ENCODE measurements at regions not wholly inside any gene's neighbourhood (a gene's known extent, or its start where the extent isn't known, plus 50 kb on each side); places are given as distances from the start of the nearest gene placed in this dataset.

DNA sequence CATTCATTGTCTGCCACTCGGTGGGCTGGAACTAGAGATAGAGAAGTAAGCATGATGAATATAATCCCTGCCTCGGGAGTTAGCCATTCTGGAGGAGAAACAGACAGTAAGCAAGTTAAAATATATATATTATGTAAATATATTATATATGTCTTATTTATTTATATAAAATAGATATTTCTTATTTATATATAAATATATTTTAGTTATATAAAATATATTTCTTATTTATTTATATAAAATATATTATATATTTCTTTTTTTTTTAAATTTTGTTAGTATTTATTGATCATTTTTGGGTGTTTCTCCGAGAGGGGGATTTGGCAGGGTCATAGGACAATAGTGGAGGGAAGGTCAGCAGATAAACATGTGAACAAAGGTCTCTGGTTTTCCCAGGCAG, 78.1 kb upstream of the TBX5 start:
- Histone ChIP-seq H3K4me3 (ENCODE audit: insufficient read depth, low read depth, low read length) (no peak overlapping the region), H3K9me3 (ENCODE audit: insufficient read depth, low read depth, low read length) (peaks cover 2% of the 10 kb centered on the region), H4K20me1 (ENCODE audit: insufficient read depth, low read length) (no peaks in the 10 kb centered on the region), H2AFZ (ENCODE audit: low read depth, low read length) (no peak overlapping the region), H3K79me2 (ENCODE audit: insufficient read depth, low read length) (no peaks in the 10 kb centered on the region), H3K4me1 (ENCODE audit: insufficient read depth, low read length) (no peaks in the 10 kb centered on the region), H3K36me3 (ENCODE audit: insufficient read depth, low read length) (no peaks in the 10 kb centered on the region), H3K27me3 (ENCODE audit: insufficient read depth, low read length) (peaks cover 29% of the 10 kb centered on the region), H3K27ac (ENCODE audit: low read depth, low read length) (no peak overlapping the region), H3K4me2 (ENCODE audit: low read length) (no peak overlapping the region), H3K9ac (ENCODE audit: low read length) (no peak overlapping the region)
- Mint-ChIP-seq H3K27ac (ENCODE audit: unreplicated experiment) (no peak overlapping the region), H3K27me3 (ENCODE audit: low read depth, unreplicated experiment) (peaks cover 68% of the 10 kb centered on the region), H3K36me3 (ENCODE audit: low read depth, unreplicated experiment) (no peaks in the 10 kb centered on the region), H3K4me1 (ENCODE audit: low read depth, unreplicated experiment) (peaks cover 5% of the 10 kb centered on the region), H3K4me3 (ENCODE audit: unreplicated experiment) (no peak overlapping the region), H3K9me3 (ENCODE audit: unreplicated experiment) (peaks cover 3% of the 10 kb centered on the region)
- DNase-seq (ENCODE audit: low read depth) (no peak), FAIRE-seq (no peak)
- no peak for TF ChIP-seq EZH2 (IDR thresholded peaks at IDR 0.05; ENCODE audit: insufficient read depth, low read length)
- TF ChIP-seq, protein P1, sequence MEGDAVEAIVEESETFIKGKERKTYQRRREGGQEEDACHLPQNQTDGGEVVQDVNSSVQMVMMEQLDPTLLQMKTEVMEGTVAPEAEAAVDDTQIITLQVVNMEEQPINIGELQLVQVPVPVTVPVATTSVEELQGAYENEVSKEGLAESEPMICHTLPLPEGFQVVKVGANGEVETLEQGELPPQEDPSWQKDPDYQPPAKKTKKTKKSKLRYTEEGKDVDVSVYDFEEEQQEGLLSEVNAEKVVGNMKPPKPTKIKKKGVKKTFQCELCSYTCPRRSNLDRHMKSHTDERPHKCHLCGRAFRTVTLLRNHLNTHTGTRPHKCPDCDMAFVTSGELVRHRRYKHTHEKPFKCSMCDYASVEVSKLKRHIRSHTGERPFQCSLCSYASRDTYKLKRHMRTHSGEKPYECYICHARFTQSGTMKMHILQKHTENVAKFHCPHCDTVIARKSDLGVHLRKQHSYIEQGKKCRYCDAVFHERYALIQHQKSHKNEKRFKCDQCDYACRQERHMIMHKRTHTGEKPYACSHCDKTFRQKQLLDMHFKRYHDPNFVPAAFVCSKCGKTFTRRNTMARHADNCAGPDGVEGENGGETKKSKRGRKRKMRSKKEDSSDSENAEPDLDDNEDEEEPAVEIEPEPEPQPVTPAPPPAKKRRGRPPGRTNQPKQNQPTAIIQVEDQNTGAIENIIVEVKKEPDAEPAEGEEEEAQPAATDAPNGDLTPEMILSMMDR (IDR thresholded peaks at IDR 0.05; ENCODE audit: insufficient read depth, low read depth, low read length): no peak

DNA sequence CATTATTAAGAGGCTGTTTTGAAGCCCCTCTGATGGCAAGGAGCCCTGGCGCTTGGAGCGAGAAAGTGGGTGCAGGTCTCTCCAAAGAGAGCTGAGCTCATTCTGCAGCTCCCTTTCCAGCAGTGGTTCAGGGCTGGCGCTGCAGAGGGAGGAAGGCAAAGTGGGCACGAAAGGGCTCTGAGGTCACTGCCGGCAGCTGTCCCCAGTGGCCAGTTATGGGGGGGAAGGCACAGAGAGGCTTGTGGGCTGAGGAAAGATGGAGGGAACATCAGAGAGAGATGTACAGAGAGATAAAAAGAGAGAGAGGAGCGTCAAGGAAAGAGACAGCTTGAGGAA, 75.2 kb upstream of the TBX5 start:
- Mint-ChIP-seq H3K4me1 (ENCODE audit: low read depth, unreplicated experiment) (peaks cover 5% of the 10 kb centered on the region), H3K36me3 (ENCODE audit: low read depth, unreplicated experiment) (no peaks in the 10 kb centered on the region), H3K27ac (ENCODE audit: unreplicated experiment) (no peak overlapping the region), H3K27me3 (ENCODE audit: low read depth, unreplicated experiment) (peaks cover 71% of the 10 kb centered on the region), H3K4me3 (ENCODE audit: unreplicated experiment) (no peak overlapping the region), H3K9me3 (ENCODE audit: unreplicated experiment) (peaks cover 1% of the 10 kb centered on the region)
- Histone ChIP-seq H3K79me2 (ENCODE audit: insufficient read depth, low read length) (no peaks in the 10 kb centered on the region), H3K36me3 (ENCODE audit: insufficient read depth, low read length) (no peaks in the 10 kb centered on the region), H2AFZ (ENCODE audit: low read depth, low read length) (no peak overlapping the region), H3K27me3 (ENCODE audit: insufficient read depth, low read length) (peaks cover 46% of the 10 kb centered on the region), H3K9ac (ENCODE audit: low read length) (no peak overlapping the region), H3K27ac (ENCODE audit: low read depth, low read length) (no peak overlapping the region), H3K9me3 (ENCODE audit: insufficient read depth, low read depth, low read length) (peaks cover under 1% of the 10 kb centered on the region), H4K20me1 (ENCODE audit: insufficient read depth, low read length) (no peaks in the 10 kb centered on the region), H3K4me1 (ENCODE audit: insufficient read depth, low read length) (no peaks in the 10 kb centered on the region), H3K4me2 (ENCODE audit: low read length) (no peak overlapping the region), H3K4me3 (ENCODE audit: insufficient read depth, low read depth, low read length) (no peak overlapping the region)
- DNase-seq (ENCODE audit: low read depth) (no peak), FAIRE-seq (no peak)
- TF ChIP-seq EZH2 (IDR thresholded peaks at IDR 0.05; ENCODE audit: insufficient read depth, low read length): no peak
- TF ChIP-seq, protein P1 (IDR thresholded peaks at IDR 0.05; ENCODE audit: insufficient read depth, low read depth, low read length): no peak

DNA sequence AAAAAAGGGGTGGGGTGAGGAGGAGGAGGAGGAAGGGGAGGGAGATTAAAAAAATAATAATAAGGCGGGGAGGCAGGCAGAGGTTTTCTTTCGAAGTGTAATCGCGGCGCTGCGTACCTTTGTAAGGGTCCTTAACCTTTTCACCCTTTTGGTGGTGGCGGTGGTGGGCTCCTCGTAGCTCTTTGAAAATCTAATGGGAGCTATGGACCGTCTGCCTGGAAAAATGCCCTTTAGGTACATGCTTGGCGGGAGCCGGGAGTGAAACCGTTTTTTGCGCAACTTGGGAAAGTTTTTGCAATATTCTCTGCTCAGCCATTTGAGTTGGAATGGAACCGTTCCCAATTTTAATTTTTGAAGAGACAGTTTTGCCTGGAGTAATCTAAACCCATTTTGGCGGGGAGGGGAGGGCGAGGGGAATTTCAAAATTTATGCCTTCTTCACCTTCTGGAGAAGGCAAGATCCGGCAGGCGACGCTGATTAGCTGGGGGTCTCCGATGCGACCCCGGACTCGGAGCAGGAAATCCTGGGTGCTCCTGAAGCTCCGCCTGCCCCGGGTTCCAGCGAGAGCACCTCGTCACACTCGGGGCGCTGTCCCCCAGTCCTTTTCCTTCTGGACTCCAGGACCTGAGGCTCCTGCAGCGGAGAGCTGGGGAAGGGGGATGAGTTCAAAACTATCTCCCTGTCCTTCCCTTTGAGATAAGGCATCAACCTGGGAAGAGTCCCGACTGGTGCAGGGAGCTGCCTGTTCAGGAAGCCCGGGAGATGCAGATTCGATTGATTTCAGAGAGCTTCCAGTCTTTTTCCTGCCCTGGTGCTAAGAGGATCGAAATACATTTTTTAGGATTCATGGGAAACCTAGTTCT, 74.6 kb upstream of the TBX5 start:
- Histone ChIP-seq H2AFZ (ENCODE audit: low read depth, low read length) (no peak overlapping the region), H3K36me3 (ENCODE audit: insufficient read depth, low read length) (no peaks in the 10 kb centered on the region), H3K9me3 (ENCODE audit: insufficient read depth, low read depth, low read length) (no peaks in the 10 kb centered on the region), H3K27me3 (ENCODE audit: insufficient read depth, low read length) (peaks cover 46% of the 10 kb centered on the region), H3K4me3 (ENCODE audit: insufficient read depth, low read depth, low read length) (no peak overlapping the region), H3K4me2 (ENCODE audit: low read length) (peak overlapping the region; percentile 58), H3K27ac (ENCODE audit: low read depth, low read length) (no peak overlapping the region), H3K9ac (ENCODE audit: low read length) (no peak overlapping the region), H4K20me1 (ENCODE audit: insufficient read depth, low read length) (no peaks in the 10 kb centered on the region), H3K79me2 (ENCODE audit: insufficient read depth, low read length) (no peaks in the 10 kb centered on the region), H3K4me1 (ENCODE audit: insufficient read depth, low read length) (no peaks in the 10 kb centered on the region)
- no peaks in the 10 kb centered on the region for H3K36me3 Mint-ChIP-seq (ENCODE audit: low read depth, unreplicated experiment)
- peaks cover 73% of the 10 kb centered on the region for H3K27me3 Mint-ChIP-seq (ENCODE audit: low read depth, unreplicated experiment)
- DNase-seq (ENCODE audit: low read depth): no peak
- no peak for FAIRE-seq
- H3K4me1 Mint-ChIP-seq (ENCODE audit: low read depth, unreplicated experiment): peaks cover 5% of the 10 kb centered on the region
- peak overlapping the region; percentile 4 for H3K27ac Mint-ChIP-seq (ENCODE audit: unreplicated experiment)
- TF ChIP-seq, protein P1 (IDR thresholded peaks at IDR 0.05; ENCODE audit: insufficient read depth, low read depth, low read length): no peak
- TF ChIP-seq EZH2 (IDR thresholded peaks at IDR 0.05; ENCODE audit: insufficient read depth, low read length): peak; percentile 8
- peak overlapping the region; percentile 84 for H3K4me3 Mint-ChIP-seq (ENCODE audit: unreplicated experiment)
- H3K9me3 Mint-ChIP-seq (ENCODE audit: unreplicated experiment): peaks cover 1% of the 10 kb centered on the region

All from astrocyte (in vitro differentiated cells and primary cell).